GM19238 (cell line): ENCODE measurements at regions not wholly inside any gene's neighbourhood (a gene's known extent, or its start where the extent isn't known, plus 50 kb on each side); places are given as distances from the start of the nearest gene placed in this dataset.
"Not testable (repeated sequence)": the region's sequence is repeated elsewhere in the genome, so short reads cannot be mapped to it uniquely, and the experiment has no call there.

Experiments used
- DNase-seq: peaks from one replicate; pipeline ENCODE4 v3.0.0; 2011; ENCODE audit warnings: low spot score; ENCODE audit not compliant: insufficient read length

GRCh38 chr11:86148345-86148747, 79.5 kb upstream of the PICALM start:
- DNase-seq: no peak

GRCh38 chr11:86147004-86147403, 78.1 kb upstream of the PICALM start:
- DNase-seq: no peak

GRCh38 chr11:86145439-86146156, 76.7 kb upstream of the PICALM start:
- no peak for DNase-seq

GRCh38 chr11:86144846-86145245, 76.0 kb upstream of the PICALM start:
- no peak for DNase-seq

- not testable (repeated sequence) for DNase-seq
Measured at GRCh38 chr11:86144087-86144486, 75.2 kb upstream of the PICALM start.

GRCh38 chr11:86143087-86144030, 74.5 kb upstream of the PICALM start:
- DNase-seq: no peak

- no peak for DNase-seq
Measured at GRCh38 chr11:86142170-86142569, 73.3 kb upstream of the PICALM start.

GRCh38 chr11:86141727-86142126, 72.8 kb upstream of the PICALM start:
- no peak for DNase-seq

GRCh38 chr11:86140334-86140990, 71.6 kb upstream of the PICALM start:
- DNase-seq: no peak

- DNase-seq: no peak
Measured at GRCh38 chr11:86138958-86139357, 70.1 kb upstream of the PICALM start.

GRCh38 chr11:86136538-86136937, 67.7 kb upstream of the PICALM start:
- DNase-seq: no peak

GRCh38 chr11:86135319-86135714, 66.4 kb upstream of the PICALM start:
- DNase-seq: no peak

- no peak for DNase-seq
Measured at GRCh38 chr11:86134580-86135318, 65.9 kb upstream of the PICALM start.

- no peak for DNase-seq
Measured at GRCh38 chr11:86132667-86133249, 63.9 kb upstream of the PICALM start.

- no peak for DNase-seq
Measured at GRCh38 chr11:86129740-86130540, 61.1 kb upstream of the PICALM start.

GRCh38 chr11:86128914-86129313, 60.0 kb upstream of the PICALM start:
- DNase-seq: no peak

- no peak for DNase-seq
Measured at GRCh38 chr11:86126862-86127261, 58.0 kb upstream of the PICALM start.

- no peak for DNase-seq
Measured at GRCh38 chr11:86124251-86125233, 55.7 kb upstream of the PICALM start.

- no peak for DNase-seq
Measured at GRCh38 chr11:86122773-86123172, 53.9 kb upstream of the PICALM start.
